Keratinocyte (primary cell): ENCODE measurements at regions not wholly inside any gene's neighbourhood (a gene's known extent, or its start where the extent isn't known, plus 50 kb on each side); places are given as distances from the start of the nearest gene placed in this dataset.

Experiments used
- DNase-seq: peaks from one replicate; pipeline ENCODE4 v3.0.0-alpha.2; 2011; ENCODE audit warnings: low read depth, missing footprints, low spot score
- FAIRE-seq: peaks from 2 replicates; lab custom pipeline; 2011; peaks lifted over from hg19 to GRCh38; lab: Jason Lieb, UNC
- H2AFZ ChIP-seq: 2 replicates; pipeline ENCODE4 v1.6.0; 2012; ENCODE audit warnings: low read length, control low read depth, inconsistent platforms; ENCODE audit not compliant: control insufficient read depth
- H3K27ac ChIP-seq: 2 replicates; pipeline ENCODE4 v1.5.1; 2011; ENCODE audit warnings: low read length; ENCODE audit not compliant: control insufficient read depth, insufficient read depth
- H3K27me3 ChIP-seq: 3 replicates; pipeline ENCODE4 v1.6.0; 2011; ENCODE audit warnings: low read length; ENCODE audit not compliant: control insufficient read depth, insufficient read depth; ENCODE audit errors: extremely low read depth
- H3K36me3 ChIP-seq, 2 experiments: 2 replicates in 1 of 2; 3 replicates in 1 of 2; pipeline ENCODE4 v1.5.1; 2011; ENCODE audit warnings: low read length in 2 of 2, mild to moderate bottlenecking in 1 of 2; ENCODE audit not compliant: control insufficient read depth in 2 of 2, insufficient read depth in 2 of 2; ENCODE audit errors: extremely low read depth in 1 of 2
- H3K4me1 ChIP-seq: 3 replicates; pipeline ENCODE4 v1.5.1; 2011; ENCODE audit warnings: low read length; ENCODE audit not compliant: control insufficient read depth, insufficient read depth; ENCODE audit errors: extremely low read depth
- H3K4me2 ChIP-seq: 3 replicates; pipeline ENCODE4 v1.6.0; 2011; ENCODE audit warnings: low read depth, low read length; ENCODE audit not compliant: control insufficient read depth, insufficient read depth; ENCODE audit errors: extremely low read depth
- H3K4me3 ChIP-seq, 3 experiments: fragments of 200-600 bp in 1 of 3; sonication (generic) in 1 of 3; 2 replicates in 2 of 3; 3 replicates in 1 of 3; pipeline ENCODE4 v1.5.1; 2011 to 2016; ENCODE audit warnings: low read length in 3 of 3, mild to moderate bottlenecking in 3 of 3, control low read depth in 2 of 3, inconsistent platforms in 1 of 3, low read depth in 1 of 3, mixed read lengths in 1 of 3, mixed run types in 1 of 3, moderate library complexity in 1 of 3; ENCODE audit not compliant: control insufficient read depth in 2 of 3, insufficient read depth in 2 of 3; ENCODE audit errors: extremely low read depth in 1 of 3
- H3K79me2 ChIP-seq: 2 replicates; pipeline ENCODE4 v1.6.0; 2012; ENCODE audit warnings: low read length; ENCODE audit not compliant: control insufficient read depth, insufficient read depth
- H3K9ac ChIP-seq: 3 replicates; pipeline ENCODE4 v1.6.0; 2011; ENCODE audit warnings: low read length; ENCODE audit not compliant: control insufficient read depth, insufficient read depth; ENCODE audit errors: extremely low read depth
- H3K9me1 ChIP-seq: 3 replicates; pipeline ENCODE4 v1.6.0; 2011; ENCODE audit warnings: low read length; ENCODE audit not compliant: control insufficient read depth, insufficient read depth; ENCODE audit errors: extremely low read depth
- H3K9me3 ChIP-seq: 2 replicates; pipeline ENCODE4 v1.5.1; 2012; ENCODE audit warnings: low read depth, low read length; ENCODE audit not compliant: control insufficient read depth
- H4K20me1 ChIP-seq: 3 replicates; pipeline ENCODE4 v1.6.0; 2011; ENCODE audit warnings: low read length; ENCODE audit not compliant: control insufficient read depth, insufficient read depth; ENCODE audit errors: extremely low read depth
- CTCF ChIP-seq, 3 experiments: IDR thresholded peaks in 1 of 3; conservative IDR thresholded peaks in 1 of 3; optimal IDR thresholded peaks in 1 of 3; 2 replicates in 2 of 3; 3 replicates in 1 of 3; pipeline versions ENCODE3 to v1.5.1; 2011; ENCODE audit warnings: low read length in 3 of 3, mild to moderate bottlenecking in 3 of 3, moderate library complexity in 2 of 3, control low read depth in 1 of 3, inconsistent platforms in 1 of 3; ENCODE audit not compliant: insufficient read depth in 2 of 3; ENCODE audit errors: extremely low read depth in 1 of 3
- EZH2 ChIP-seq: IDR thresholded peaks from one replicate; pipeline ENCODE4 v1.6.1; 2012; ENCODE audit warnings: inconsistent platforms, mild to moderate bottlenecking, low read length, moderate library complexity
- dilution Hi-C: fragments of 300-500 bp; cut with MboI; formaldehyde crosslinking; loops from one replicate; pipeline ENCODE4 v1.7.0; 2020; ENCODE audit warnings: low sequenced_read_pairs; ENCODE audit not compliant: extremely low pct_ligation_motif_present

GRCh38 chr6:67679566-67680296, 955.4 kb upstream of the ADGRB3 start:
- Histone ChIP-seq H2AFZ (no peak overlapping the region), H3K9me1 (no peaks in the 10 kb centered on the region), H3K4me2 (no peak overlapping the region), H4K20me1 (no peaks in the 10 kb centered on the region), H3K9me3 (peaks cover 2% of the 10 kb centered on the region), H3K79me2 (no peaks in the 10 kb centered on the region), H3K4me1 (no peaks in the 10 kb centered on the region), H3K27me3 (no peaks in the 10 kb centered on the region), H3K36me3 (no peaks in the 10 kb centered on the region), H3K9ac (no peak overlapping the region), H3K27ac (no peak overlapping the region), H3K4me3 (no peak overlapping the region)
- no peak for FAIRE-seq
- dilution Hi-C loops, result no loop called here
- DNase-seq, result no peak
- no peak for TF ChIP-seq EZH2
- no peak for TF ChIP-seq CTCF (optimal IDR thresholded peaks at IDR 0.05 in 1 of 3, IDR thresholded peaks at IDR 0.05 in 1 of 3, conservative IDR thresholded peaks at IDR 0.05 in 1 of 3; ENCODE audit: extremely low read depth in 1 of 3, insufficient read depth in 2 of 3, low read length in 3 of 3)

- FAIRE-seq (no peak), DNase-seq (no peak)
- Histone ChIP-seq H3K9me3 (peaks cover 4% of the 10 kb centered on the region), H3K4me3 (no peak overlapping the region), H3K79me2 (no peaks in the 10 kb centered on the region), H3K4me1 (no peaks in the 10 kb centered on the region), H2AFZ (no peak overlapping the region), H3K9me1 (no peaks in the 10 kb centered on the region), H3K27ac (no peak overlapping the region), H3K27me3 (no peaks in the 10 kb centered on the region), H4K20me1 (no peaks in the 10 kb centered on the region), H3K9ac (no peak overlapping the region), H3K4me2 (no peak overlapping the region), H3K36me3 (no peaks in the 10 kb centered on the region)
- dilution Hi-C loops, result no loop called here
- no peak for TF ChIP-seq EZH2
- TF ChIP-seq CTCF (optimal IDR thresholded peaks at IDR 0.05 in 1 of 3, IDR thresholded peaks at IDR 0.05 in 1 of 3, conservative IDR thresholded peaks at IDR 0.05 in 1 of 3; ENCODE audit: extremely low read depth in 1 of 3, insufficient read depth in 2 of 3, low read length in 3 of 3), result no peak
Observed at GRCh38 chr6:67676892-67677291, 958.2 kb upstream of the ADGRB3 start.
